Astrocyte of the spinal cord (primary cell): ENCODE measurements at regions not wholly inside any gene's neighbourhood (a gene's known extent, or its start where the extent isn't known, plus 50 kb on each side); places are given as distances from the start of the nearest gene placed in this dataset.
"Not testable (repeated sequence)": the region's sequence is repeated elsewhere in the genome, so short reads cannot be mapped to it uniquely, and the experiment has no call there.

Experiments used
- DNase-seq: peaks from one replicate; pipeline ENCODE4 v3.0.0; 2011; ENCODE audit warnings: low read depth, low spot score
- H3K4me3 ChIP-seq: 2 replicates; pipeline ENCODE4 v1.5.1; 2011; ENCODE audit warnings: low read depth, mild to moderate bottlenecking, low read length, moderate library complexity
- CTCF ChIP-seq: IDR thresholded peaks from 2 replicates; pipeline ENCODE4 v1.5.1; 2012; ENCODE audit warnings: low read depth, mild to moderate bottlenecking, low read length, inconsistent platforms
- in situ Hi-C: cut with HindIII; loops from 2 replicates; pipeline ENCODE4 v1.10.0; 2017; ENCODE audit warnings: low sequenced_read_pairs

- H3K4me3 ChIP-seq: no peak overlapping the region
- in situ Hi-C loops: no loop called here
- peak; percentile 48 for DNase-seq
- TF ChIP-seq CTCF: no peak
Observed at GRCh38 chr4:137370206-137370633, 162.1 kb downstream of the PCDH18 start.

- no peak for TF ChIP-seq CTCF
- H3K4me3 ChIP-seq: no peak overlapping the region
- DNase-seq: peak; percentile 25
- in situ Hi-C loops: no loop called here
Observed at GRCh38 chr4:137367620-137368019, 164.7 kb downstream of the PCDH18 start.

GRCh38 chr4:137363496-137363895 lies 168.8 kb downstream of the PCDH18 start:
- no peak for DNase-seq
- in situ Hi-C loops: no loop called here
- H3K4me3 ChIP-seq: no peak overlapping the region
- no peak for TF ChIP-seq CTCF

GRCh38 chr4:137361756-137362470 lies 170.4 kb downstream of the PCDH18 start:
- TF ChIP-seq CTCF: no peak
- peak; percentile 30 for DNase-seq
- H3K4me3 ChIP-seq: no peak overlapping the region
- in situ Hi-C loops: no loop called here

GRCh38 chr4:137360761-137361160 lies 171.5 kb downstream of the PCDH18 start:
- in situ Hi-C loops: no loop called here
- no peak overlapping the region for H3K4me3 ChIP-seq
- TF ChIP-seq CTCF: no peak
- no peak for DNase-seq

GRCh38 chr4:137359691-137360315 lies 172.5 kb downstream of the PCDH18 start:
- H3K4me3 ChIP-seq: no peak overlapping the region
- no peak for TF ChIP-seq CTCF
- peak; percentile 14 for DNase-seq
- in situ Hi-C loops: no loop called here

- DNase-seq, in situ Hi-C loops: not testable (repeated sequence)
Observed at GRCh38 chr4:137354562-137354961, 177.7 kb downstream of the PCDH18 start.

More at GRCh38 chr4:137354562-137354961, 177.7 kb downstream of the PCDH18 start:
- not testable (repeated sequence) for H3K4me3 ChIP-seq
